Gastrocnemius medialis (tissue), 4 donors: ENCODE measurements at regions not wholly inside any gene's neighbourhood (a gene's known extent, or its start where the extent isn't known, plus 50 kb on each side); places are given as distances from the start of the nearest gene placed in this dataset.

Source experiments
- ATAC-seq, 2 donors: fragments of 150-250 bp; one replicate each; pipeline ENCODE4 v1.9.1; 2016
- DNase-seq, 2 donors: peaks; one replicate each; pipeline ENCODE4 v3.0.0-alpha.2; 2019
- H3K27ac ChIP-seq, 4 donors: fragments of 200-600 bp; sonication (generic); 1 replicate in 1 of 4; 2 replicates in 3 of 4; pipeline ENCODE4 v1.5.1; 2016 to 2018; ENCODE audit warnings: mild to moderate bottlenecking in 2 of 4, moderate library complexity in 1 of 4
- H3K27me3 ChIP-seq, 3 donors: fragments of 200-600 bp; sonication (generic) in 2 of 3; 1 replicate in 1 of 3; 2 replicates in 2 of 3; pipeline versions ENCODE4 v1.5.1 to v1.6.0; 2016 to 2019; ENCODE audit warnings: mild to moderate bottlenecking in 1 of 3, moderate library complexity in 1 of 3
- H3K36me3 ChIP-seq, 2 donors: fragments of 200-600 bp; sonication (generic) in 1 of 2; one replicate each; pipeline ENCODE4 v1.5.1; 2017 to 2018
- H3K4me1 ChIP-seq, 2 donors: fragments of 200-600 bp; sonication (generic) in 1 of 2; one replicate each; pipeline ENCODE4 v1.5.1; 2016 to 2017; ENCODE audit warnings: mild to moderate bottlenecking in 2 of 2
- H3K4me3 ChIP-seq, 4 donors: fragments of 200-600 bp; sonication (generic) in 3 of 4; 1 replicate in 1 of 4; 2 replicates in 3 of 4; pipeline ENCODE4 v1.5.1; 2016 to 2019; ENCODE audit warnings: mild to moderate bottlenecking in 2 of 4
- H3K9me3 ChIP-seq, 3 donors: fragments of 200-600 bp; sonication (generic) in 2 of 3; 1 replicate in 1 of 3; 2 replicates in 2 of 3; pipeline ENCODE4 v1.5.1; 2016 to 2019
- POLR2A ChIP-seq, 2 donors: fragments of 450-650 bp; IDR thresholded peaks; one replicate each; pipeline ENCODE4 v1.6.1; 2017; ENCODE audit warnings: antibody characterized with exemption in 2 of 2, mild to moderate bottlenecking in 2 of 2, moderate library complexity in 2 of 2
- in situ Hi-C, 4 donors: fragments of 200-750 bp; cut with MboI; loops; one replicate each; pipeline versions ENCODE4 v1.15.0 to v1.8.0; 2017; ENCODE audit warnings: low sequenced_read_pairs in 4 of 4
- intact Hi-C: fragments of 100-400 bp; cut with DNase I; formaldehyde crosslinking; loops from one replicate; pipeline ENCODE4 v1.15.1; 2023; ENCODE audit warnings: low total_unique reads
- TF ChIP-seq, protein P1 (sequence below), 5 experiments: fragments of 450-650 bp in 3 of 5; fragments of 200-600 bp in 2 of 5; sonication (generic) in 2 of 5; IDR thresholded peaks in 4 of 5; conservative IDR thresholded peaks in 1 of 5; 1 replicate in 4 of 5; 2 replicates in 1 of 5; pipeline ENCODE4 v1.5.1; 2016 to 2019; ENCODE audit warnings: antibody characterized with exemption in 5 of 5, mild to moderate bottlenecking in 3 of 5, moderate library complexity in 3 of 5

DNA sequence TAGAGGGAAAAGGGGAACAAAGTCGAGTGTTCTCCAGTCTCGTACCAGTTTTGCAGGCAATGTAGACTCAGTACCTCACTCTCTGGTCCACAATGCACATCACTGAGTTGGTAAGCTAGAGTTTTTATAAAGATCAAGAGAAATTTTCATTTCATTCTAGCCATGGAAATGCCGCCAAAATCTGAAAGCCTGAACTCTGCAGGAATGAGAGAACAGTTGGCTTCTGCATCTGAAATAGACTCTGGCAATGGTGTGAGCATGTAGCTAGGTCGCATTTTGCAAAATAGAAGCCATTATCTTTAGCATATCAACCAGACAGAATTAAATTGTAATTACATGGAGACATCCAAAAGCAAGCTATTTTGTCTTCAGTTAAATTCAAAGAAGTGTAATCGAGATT lies 381.0 kb downstream of the NOVA1 start:
- Histone ChIP-seq H3K4me1 (no peaks in the 10 kb centered on the region), H3K4me3 (no peak overlapping the region), H3K27me3 (no peaks in the 10 kb centered on the region), H3K9me3 (no peaks in the 10 kb centered on the region), H3K36me3 (no peaks in the 10 kb centered on the region), H3K27ac (no peak overlapping the region)
- in situ Hi-C loops (no loop called here), intact Hi-C loops (no loop called here)
- TF ChIP-seq, protein P1, sequence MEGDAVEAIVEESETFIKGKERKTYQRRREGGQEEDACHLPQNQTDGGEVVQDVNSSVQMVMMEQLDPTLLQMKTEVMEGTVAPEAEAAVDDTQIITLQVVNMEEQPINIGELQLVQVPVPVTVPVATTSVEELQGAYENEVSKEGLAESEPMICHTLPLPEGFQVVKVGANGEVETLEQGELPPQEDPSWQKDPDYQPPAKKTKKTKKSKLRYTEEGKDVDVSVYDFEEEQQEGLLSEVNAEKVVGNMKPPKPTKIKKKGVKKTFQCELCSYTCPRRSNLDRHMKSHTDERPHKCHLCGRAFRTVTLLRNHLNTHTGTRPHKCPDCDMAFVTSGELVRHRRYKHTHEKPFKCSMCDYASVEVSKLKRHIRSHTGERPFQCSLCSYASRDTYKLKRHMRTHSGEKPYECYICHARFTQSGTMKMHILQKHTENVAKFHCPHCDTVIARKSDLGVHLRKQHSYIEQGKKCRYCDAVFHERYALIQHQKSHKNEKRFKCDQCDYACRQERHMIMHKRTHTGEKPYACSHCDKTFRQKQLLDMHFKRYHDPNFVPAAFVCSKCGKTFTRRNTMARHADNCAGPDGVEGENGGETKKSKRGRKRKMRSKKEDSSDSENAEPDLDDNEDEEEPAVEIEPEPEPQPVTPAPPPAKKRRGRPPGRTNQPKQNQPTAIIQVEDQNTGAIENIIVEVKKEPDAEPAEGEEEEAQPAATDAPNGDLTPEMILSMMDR (IDR thresholded peaks at IDR 0.05 in 4 of 5, conservative IDR thresholded peaks at IDR 0.05 in 1 of 5) = no peak
- TF ChIP-seq POLR2A (IDR thresholded peaks at IDR 0.05) = no peak
- no peak for ATAC-seq
- no peak for DNase-seq

DNA sequence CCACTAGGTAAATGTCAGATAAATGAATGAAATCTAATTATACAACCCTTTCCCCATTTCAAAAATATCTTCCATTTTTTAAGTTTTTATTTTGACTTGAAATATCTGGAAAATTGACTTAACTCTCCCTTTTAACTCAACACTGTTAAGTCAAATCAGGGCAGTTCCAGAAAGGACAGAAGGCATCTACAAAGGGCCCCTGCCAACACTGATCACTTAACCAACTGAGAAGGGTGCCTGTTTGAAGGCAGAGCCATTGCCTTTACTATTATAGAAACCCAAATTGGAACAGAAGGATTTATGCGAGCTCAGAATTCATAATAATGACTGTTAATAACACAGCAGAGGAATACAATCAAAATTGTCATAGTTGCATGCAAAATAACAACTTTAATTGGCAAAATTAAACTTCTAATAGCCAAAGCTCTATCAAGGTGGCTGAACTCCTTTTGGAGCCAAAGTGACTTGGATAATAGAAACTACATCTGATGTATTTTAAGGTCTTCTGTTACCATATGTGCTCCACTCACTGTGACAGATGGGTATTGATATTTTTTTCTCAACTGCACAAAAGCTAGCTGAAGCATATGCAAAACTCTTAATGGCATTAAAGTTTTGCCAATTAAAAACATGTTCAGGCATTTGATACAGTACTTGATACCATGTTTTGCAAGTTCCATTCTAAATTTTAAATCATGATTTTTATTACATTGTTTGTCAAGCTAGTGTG lies 383.8 kb downstream of the NOVA1 start:
- TF ChIP-seq, protein P1 (IDR thresholded peaks at IDR 0.05 in 4 of 5, conservative IDR thresholded peaks at IDR 0.05 in 1 of 5) = no peak
- TF ChIP-seq POLR2A (IDR thresholded peaks at IDR 0.05) = no peak
- no peaks in the 10 kb centered on the region for H3K9me3 ChIP-seq
- intact Hi-C loops (no loop called here), in situ Hi-C loops (no loop called here)
- ATAC-seq = no peak
- H3K4me1 ChIP-seq = no peaks in the 10 kb centered on the region
- no peak overlapping the region for H3K4me3 ChIP-seq
- H3K36me3 ChIP-seq = no peaks in the 10 kb centered on the region
- H3K27me3 ChIP-seq = no peaks in the 10 kb centered on the region
- DNase-seq = no peak
- no peak overlapping the region for H3K27ac ChIP-seq

DNA sequence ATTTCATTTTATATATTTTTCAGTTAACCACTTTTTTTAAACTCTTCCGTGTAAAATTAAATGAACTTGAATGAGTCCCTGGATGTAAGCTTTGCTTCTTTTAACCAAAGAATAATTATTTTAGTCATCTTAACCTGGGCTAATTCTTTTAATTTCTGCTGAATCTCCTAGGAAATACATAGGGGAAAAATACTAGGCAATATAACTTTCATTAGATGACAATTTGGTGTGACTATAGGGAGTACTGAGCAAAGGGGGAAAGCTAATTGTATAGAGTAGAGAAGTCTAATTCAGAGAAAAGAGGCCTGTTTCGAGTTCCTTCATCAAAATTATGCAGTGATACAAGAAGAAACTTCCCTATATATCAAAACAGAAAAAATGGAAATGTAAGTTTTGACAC lies 388.1 kb downstream of the NOVA1 start:
- no peaks in the 10 kb centered on the region for H3K4me1 ChIP-seq
- intact Hi-C loops = no loop called here
- peaks cover 0 to 3% (median 2%) of the 10 kb centered on the region in 3 donors for H3K27me3 ChIP-seq

DNA sequence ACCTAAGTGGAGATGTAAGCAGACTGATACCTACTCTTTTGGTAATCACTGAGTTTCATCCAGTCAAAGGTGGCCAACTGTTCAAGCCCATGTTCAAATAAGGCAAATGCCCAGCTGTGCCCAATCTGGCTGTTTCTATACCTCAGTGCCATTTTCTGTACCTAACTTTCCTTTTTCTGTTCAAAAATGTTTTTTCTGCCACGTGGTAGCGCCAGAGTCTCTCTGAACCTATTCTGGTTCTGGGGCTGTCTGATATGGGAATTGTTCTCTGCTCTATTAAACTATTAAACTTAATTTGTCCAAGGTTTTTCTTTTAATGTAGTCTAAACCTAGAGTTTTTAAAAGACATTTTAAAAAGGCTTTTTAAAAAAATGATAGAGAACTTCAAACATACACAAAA lies 391.2 kb downstream of the NOVA1 start:
- H3K36me3 ChIP-seq = no peaks in the 10 kb centered on the region
- TF ChIP-seq, protein P1 (IDR thresholded peaks at IDR 0.05 in 4 of 5, conservative IDR thresholded peaks at IDR 0.05 in 1 of 5) = no peak
- no peak for TF ChIP-seq POLR2A (IDR thresholded peaks at IDR 0.05)
- in situ Hi-C loops (no loop called here), intact Hi-C loops (no loop called here)
- H3K4me1 ChIP-seq = no peaks in the 10 kb centered on the region
- no peak overlapping the region for H3K4me3 ChIP-seq
- H3K9me3 ChIP-seq = no peaks in the 10 kb centered on the region
- H3K27ac ChIP-seq = no peak overlapping the region
- ATAC-seq = no peak
- no peak for DNase-seq
- H3K27me3 ChIP-seq = peaks cover 0 to 3% (median 2%) of the 10 kb centered on the region in 3 donors

More for the DNA sequence above, 388.1 kb downstream of the NOVA1 start:
- H3K4me3 ChIP-seq = no peak overlapping the region
- no peak overlapping the region for H3K27ac ChIP-seq
- no peaks in the 10 kb centered on the region for H3K36me3 ChIP-seq
- DNase-seq = no peak
- no peak for TF ChIP-seq POLR2A (IDR thresholded peaks at IDR 0.05)
- TF ChIP-seq, protein P1 (IDR thresholded peaks at IDR 0.05 in 4 of 5, conservative IDR thresholded peaks at IDR 0.05 in 1 of 5) = no peak
- ATAC-seq = no peak
- in situ Hi-C loops = no loop called here
- H3K9me3 ChIP-seq = no peaks in the 10 kb centered on the region
